Upper lobe of right lung (tissue), 1 donor: ENCODE measurements at regions not wholly inside any gene's neighbourhood (a gene's known extent, or its start where the extent isn't known, plus 50 kb on each side); places are given as distances from the start of the nearest gene placed in this dataset.

Source experiments
- ATAC-seq: fragments of 200-7000 bp; cut with Tn5 transposase; one replicate; pipeline ENCODE4 v1.9.1; 2020; ENCODE audit warnings: mild to moderate bottlenecking, moderate library complexity
- DNase-seq: peaks from one replicate; pipeline ENCODE4 v3.0.0-alpha.2; 2020
- H3K27ac ChIP-seq: fragments of 200-600 bp; one replicate; pipeline ENCODE4 v1.8.0; 2022
- H3K27me3 ChIP-seq: fragments of 200-600 bp; one replicate; pipeline ENCODE4 v1.8.0; 2022; ENCODE audit warnings: mild to moderate bottlenecking
- H3K36me3 ChIP-seq: fragments of 200-600 bp; one replicate; pipeline ENCODE4 v1.8.0; 2022
- H3K4me1 ChIP-seq: fragments of 200-600 bp; one replicate; pipeline ENCODE4 v1.8.0; 2022
- H3K4me3 ChIP-seq: fragments of 200-600 bp; one replicate; pipeline ENCODE4 v1.8.0; 2022; ENCODE audit warnings: mild to moderate bottlenecking
- H3K9me3 ChIP-seq: fragments of 200-600 bp; one replicate; pipeline ENCODE4 v1.8.0; 2022
- CTCF ChIP-seq: fragments of 200-600 bp; IDR thresholded peaks from one replicate; pipeline ENCODE4 v1.8.0; 2022; ENCODE audit warnings: antibody characterized with exemption
- intact Hi-C: fragments of 100-400 bp; cut with DNase I; formaldehyde crosslinking; loops from one replicate; pipeline ENCODE4 v1.11.0; 2022
- donor health status: DM: no; HTN: yes; CAD: no; lungs with severe emphysema.

GRCh38 chr3:171548917-171549316 lies 88.7 kb upstream of the TNIK start:
- Histone ChIP-seq H3K4me1 (no peaks in the 10 kb centered on the region), H3K27me3 (no peaks in the 10 kb centered on the region), H3K4me3 (no peak overlapping the region), H3K27ac (no peak overlapping the region), H3K9me3 (no peaks in the 10 kb centered on the region), H3K36me3 (no peaks in the 10 kb centered on the region)
- no peak for TF ChIP-seq CTCF
- intact Hi-C loops = no loop called here
- no peak for ATAC-seq
- no peak for DNase-seq

DNA sequence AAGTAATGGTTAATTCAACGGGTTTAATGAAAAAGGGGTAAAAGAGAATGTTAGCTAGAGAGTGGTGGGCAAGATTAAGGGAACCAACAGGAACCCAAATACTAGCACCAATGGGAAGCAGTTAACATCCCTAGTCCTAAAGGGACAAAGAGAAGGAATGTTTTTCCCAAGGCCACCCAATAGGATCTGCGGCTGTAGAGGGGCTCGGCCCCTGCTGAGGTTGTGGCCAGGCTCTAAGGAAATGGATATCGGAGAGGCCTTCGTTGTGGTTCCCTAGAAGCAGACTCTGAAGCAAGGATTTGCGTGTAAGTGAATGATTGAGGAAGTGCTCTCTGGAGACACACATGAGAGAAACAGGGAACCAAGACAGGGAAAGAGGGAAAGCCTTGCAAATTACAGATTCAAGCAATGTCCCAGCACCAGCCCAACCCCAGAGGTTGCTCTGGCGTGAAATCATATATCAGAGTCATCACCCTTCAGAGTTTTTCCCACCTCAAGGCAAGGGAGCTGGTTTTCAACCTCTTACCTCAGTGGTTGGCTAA lies 83.6 kb upstream of the TNIK start:
- Histone ChIP-seq H3K36me3 (no peaks in the 10 kb centered on the region), H3K9me3 (no peaks in the 10 kb centered on the region), H3K27me3 (no peaks in the 10 kb centered on the region), H3K4me3 (no peak overlapping the region), H3K4me1 (no peaks in the 10 kb centered on the region), H3K27ac (no peak overlapping the region)
- ATAC-seq (peak; percentile 77), DNase-seq (no peak)
- TF ChIP-seq CTCF = no peak
- intact Hi-C loops = no loop called here

DNA sequence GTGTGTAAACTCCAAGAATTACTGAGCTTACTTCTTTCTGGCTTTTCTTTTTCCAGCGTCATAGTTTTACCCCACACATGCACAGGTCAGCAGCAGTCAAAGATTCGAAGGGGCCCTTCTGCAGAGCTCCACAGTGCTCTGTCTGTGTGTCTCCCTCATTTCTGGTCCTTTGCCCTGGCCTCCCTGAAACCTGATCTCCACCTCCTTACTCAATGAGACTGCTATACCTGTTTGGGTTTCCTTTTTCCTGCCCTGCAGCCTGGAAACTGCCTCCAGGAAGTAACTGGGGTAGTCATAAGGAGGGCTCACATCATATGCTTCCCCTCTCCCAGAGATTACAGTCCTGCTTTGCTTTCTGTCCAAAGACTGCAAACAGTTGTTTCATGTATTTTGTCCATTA lies 82.8 kb upstream of the TNIK start:
- intact Hi-C loops = no loop called here
- H3K27ac ChIP-seq = no peak overlapping the region
- no peak for TF ChIP-seq CTCF
- H3K9me3 ChIP-seq = no peaks in the 10 kb centered on the region
- DNase-seq = no peak
- no peaks in the 10 kb centered on the region for H3K27me3 ChIP-seq
- no peak for ATAC-seq
- H3K4me1 ChIP-seq = no peaks in the 10 kb centered on the region
- no peak overlapping the region for H3K4me3 ChIP-seq
- no peaks in the 10 kb centered on the region for H3K36me3 ChIP-seq

GRCh38 chr3:171541647-171542046 lies 81.4 kb upstream of the TNIK start:
- DNase-seq (no peak), ATAC-seq (no peak)
- H3K27me3 ChIP-seq = no peaks in the 10 kb centered on the region
- no peak overlapping the region for H3K27ac ChIP-seq
- H3K4me3 ChIP-seq = no peak overlapping the region
- TF ChIP-seq CTCF = no peak
- no peaks in the 10 kb centered on the region for H3K4me1 ChIP-seq
- H3K36me3 ChIP-seq = no peaks in the 10 kb centered on the region
- intact Hi-C loops = no loop called here
- no peaks in the 10 kb centered on the region for H3K9me3 ChIP-seq

DNA sequence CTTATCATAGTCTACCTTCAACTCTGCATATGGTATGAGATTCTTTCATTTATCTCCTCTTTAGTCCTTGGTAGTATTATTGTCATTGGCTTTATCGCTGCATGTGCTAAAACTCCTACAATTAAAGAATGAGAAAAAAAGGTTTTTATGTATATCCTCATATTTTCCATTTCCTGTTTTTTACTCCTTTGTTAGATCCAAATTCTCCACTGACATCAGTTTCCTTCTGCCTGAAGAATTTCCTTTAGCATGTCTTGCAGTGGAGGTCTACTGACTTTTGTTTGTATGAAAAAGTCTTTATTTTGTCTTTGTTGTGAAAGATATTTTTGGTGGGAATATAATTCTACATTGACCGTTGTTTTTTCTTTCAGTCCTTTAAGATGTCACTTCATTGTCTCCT lies 81.0 kb upstream of the TNIK start:
- Histone ChIP-seq H3K4me3 (no peak overlapping the region), H3K27ac (no peak overlapping the region), H3K27me3 (no peaks in the 10 kb centered on the region), H3K36me3 (no peaks in the 10 kb centered on the region), H3K9me3 (no peaks in the 10 kb centered on the region), H3K4me1 (no peaks in the 10 kb centered on the region)
- intact Hi-C loops = no loop called here
- DNase-seq (no peak), ATAC-seq (no peak)
- no peak for TF ChIP-seq CTCF

DNA sequence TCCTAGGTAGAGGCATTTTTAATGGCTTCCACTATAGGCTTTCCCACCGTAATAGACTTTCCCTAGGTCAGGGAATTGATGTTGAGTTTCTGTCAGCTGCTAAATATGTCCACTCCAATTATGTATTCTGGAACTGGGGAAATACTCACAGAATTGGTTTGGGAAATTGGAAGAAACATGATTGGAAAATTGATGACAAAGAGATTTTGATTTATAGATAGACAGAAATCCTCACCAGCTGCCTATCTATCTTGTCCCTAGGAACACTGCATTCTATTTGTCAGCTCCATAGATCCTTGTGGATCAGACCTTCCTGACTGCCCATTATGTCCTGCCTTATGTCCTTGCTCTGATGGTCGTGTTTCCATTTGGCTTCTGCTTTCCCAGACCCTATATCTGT lies 75.6 kb upstream of the TNIK start:
- intact Hi-C loops = no loop called here
- TF ChIP-seq CTCF = no peak
- no peaks in the 10 kb centered on the region for H3K36me3 ChIP-seq
- no peak overlapping the region for H3K4me3 ChIP-seq
- ATAC-seq (no peak), DNase-seq (no peak)
- no peak overlapping the region for H3K27ac ChIP-seq
- no peaks in the 10 kb centered on the region for H3K9me3 ChIP-seq
- no peaks in the 10 kb centered on the region for H3K27me3 ChIP-seq
- H3K4me1 ChIP-seq = no peaks in the 10 kb centered on the region
